ENCODE measurements at regions not wholly inside any gene's neighbourhood (a gene's known extent, or its start where the extent isn't known, plus 50 kb on each side); places are given as distances from the start of the nearest gene placed in this dataset.
A peak's percentile ranks its signal among the peaks of the same experiment; 100 is the strongest.

- CTCF ChIA-PET, result no interaction called here
- WGBS (ENCODE audit: insufficient coverage, insufficient replicate concordance, low lambda C conversion rate, missing lambda C conversion rate), result 5% methylated on average over 38 of the region's 44 CpGs
- Histone ChIP-seq H3K27me3 (replicated peaks in 1 of 2; ENCODE audit: control insufficient read depth in 2 of 2, insufficient read depth in 2 of 2, low read length in 1 of 2) (peaks cover 5 to 8% of the 10 kb centered on the region in 2 experiments; a peak in 3 of 4 replicates), H3K4me3 (peak overlapping the region; percentile 47; the same call in 1 of the 2 replicates), H3K9me3 (replicated peaks; ENCODE audit: control insufficient read depth, insufficient read depth, low read length) (no peaks in the 10 kb centered on the region), H2AFZ (ENCODE audit: control insufficient read depth, low read depth, low read length) (no peak overlapping the region; the same call in 1 of the 2 replicates), H4K20me1 (ENCODE audit: control insufficient read depth, insufficient read depth) (no peaks in the 10 kb centered on the region), H3K9ac (ENCODE audit: control insufficient read depth, insufficient read depth, low read length) (peak overlapping the region; percentile 10; the same call in 1 of the 2 replicates), H3K36me3 (ENCODE audit: control insufficient read depth in 2 of 2, insufficient read depth in 2 of 2, low read length in 1 of 2) (no peaks in the 10 kb centered on the region), H3K4me2 (ENCODE audit: control insufficient read depth, insufficient read depth) (peak overlapping the region; percentile 84), H3K79me2 (ENCODE audit: control insufficient read depth, insufficient read depth, low read length) (no peaks in the 10 kb centered on the region), H3K4me1 (ENCODE audit: control insufficient read depth, insufficient read depth, low read length) (no peaks in the 10 kb centered on the region), H3K27ac (ENCODE audit: control insufficient read depth, insufficient read depth) (no peak overlapping the region)
- intact Hi-C loops (cut with micrococcal nuclease; ENCODE audit: unreplicated experiment) (no loop called here), in situ Hi-C loops (cut with MboI) (no loop called here)
- DNase-seq (ENCODE audit: low read depth, low spot score), result no peak
- no peak for ATAC-seq
- FAIRE-seq, result no peak
- POLR2A ChIA-PET, result no interaction called here
- RAD21 ChIA-PET (ENCODE audit: unreplicated experiment), result no interaction called here
- SMC1A ChIA-PET (ENCODE audit: uncharacterized antibody, unreplicated experiment), result no interaction called here
- no TSS peak for BruUV-seq (replicated peaks)
- TF ChIP-seq ZBTB4 (CRISPR knock-in tag; IDR thresholded peaks at IDR 0.05) (no peak), NR2F1 (conservative IDR thresholded peaks at IDR 0.05) (no peak), EZH2 (IDR thresholded peaks at IDR 0.05; ENCODE audit: borderline replicate concordance, control insufficient read depth, low read depth, low read length) (no peak), SMAD5 (IDR thresholded peaks at IDR 0.05; ENCODE audit: low read depth) (no peak), ZNF687 (IDR thresholded peaks at IDR 0.05) (no peak), RELB (IDR thresholded peaks at IDR 0.05; ENCODE audit: low read depth) (no peak), ZZZ3 (IDR thresholded peaks at IDR 0.05; ENCODE audit: control insufficient read depth, insufficient read length, low read depth) (no peak), STAT1 (conservative IDR thresholded peaks at IDR 0.05) (no peak), ASH2L (IDR thresholded peaks at IDR 0.05; ENCODE audit: borderline replicate concordance, low read depth) (no peak), USF1 (IDR thresholded peaks at IDR 0.05; ENCODE audit: borderline replicate concordance, extremely low read length, insufficient read depth, low read depth, low read length) (no peak), KAT2A (conservative IDR thresholded peaks at IDR 0.05; ENCODE audit: control insufficient read depth, low read depth, low read length) (no peak), PKNOX1 (IDR thresholded peaks at IDR 0.05) (no peak)
These were observed 2183.9 kb upstream of the TENM3 start for GRCh38 chr4:180059216-180059881.

Measured in GM12878 (cell line).